ENCODE measurements at regions not wholly inside any gene's neighbourhood (a gene's known extent, or its start where the extent isn't known, plus 50 kb on each side); places are given as distances from the start of the nearest gene placed in this dataset.
"Not testable (repeated sequence)": the region's sequence is repeated elsewhere in the genome, so short reads cannot be mapped to it uniquely, and the experiment has no call there.

GRCh38 chr5:86143837-86144236 lies 473.9 kb upstream of the COX7C start:
- in situ Hi-C loops (cut with HindIII; ENCODE audit: low pct_ligation_motif_present, low pct_unique_long_range_greater_than_20kb, low sequenced_read_pairs), result no loop called here
- no peak for DNase-seq

- no peak for DNase-seq
- in situ Hi-C loops (cut with HindIII; ENCODE audit: low pct_ligation_motif_present, low pct_unique_long_range_greater_than_20kb, low sequenced_read_pairs), result no loop called here
Measured at GRCh38 chr5:86152988-86153560, 464.7 kb upstream of the COX7C start.

- no peak for DNase-seq
Measured at GRCh38 chr5:86155796-86156195, 461.9 kb upstream of the COX7C start.

GRCh38 chr5:86170194-86170593 lies 447.5 kb upstream of the COX7C start:
- no peak for DNase-seq
- in situ Hi-C loops (cut with HindIII; ENCODE audit: low pct_ligation_motif_present, low pct_unique_long_range_greater_than_20kb, low sequenced_read_pairs), result no loop called here

More at GRCh38 chr5:86155796-86156195, 461.9 kb upstream of the COX7C start:
- in situ Hi-C loops (cut with HindIII; ENCODE audit: low pct_ligation_motif_present, low pct_unique_long_range_greater_than_20kb, low sequenced_read_pairs), result no loop called here

- in situ Hi-C loops (cut with HindIII; ENCODE audit: low pct_ligation_motif_present, low pct_unique_long_range_greater_than_20kb, low sequenced_read_pairs), result no loop called here
- no peak for DNase-seq
Measured at GRCh38 chr5:86175224-86175623, 442.5 kb upstream of the COX7C start.

GRCh38 chr5:86199287-86199686 lies 418.5 kb upstream of the COX7C start:
- in situ Hi-C loops (cut with HindIII; ENCODE audit: low pct_ligation_motif_present, low pct_unique_long_range_greater_than_20kb, low sequenced_read_pairs), result no loop called here
- DNase-seq, result no peak

- in situ Hi-C loops (cut with HindIII; ENCODE audit: low pct_ligation_motif_present, low pct_unique_long_range_greater_than_20kb, low sequenced_read_pairs), result no loop called here
- DNase-seq, result no peak
Measured at GRCh38 chr5:86228147-86228546, 389.6 kb upstream of the COX7C start.

GRCh38 chr5:86232246-86232645 lies 385.5 kb upstream of the COX7C start:
- in situ Hi-C loops (cut with HindIII; ENCODE audit: low pct_ligation_motif_present, low pct_unique_long_range_greater_than_20kb, low sequenced_read_pairs), result no loop called here
- no peak for DNase-seq

GRCh38 chr5:86244153-86244552 lies 373.6 kb upstream of the COX7C start:
- no peak for DNase-seq
- in situ Hi-C loops (cut with HindIII; ENCODE audit: low pct_ligation_motif_present, low pct_unique_long_range_greater_than_20kb, low sequenced_read_pairs), result no loop called here

GRCh38 chr5:86257871-86258270 lies 359.9 kb upstream of the COX7C start:
- no peak for DNase-seq
- in situ Hi-C loops (cut with HindIII; ENCODE audit: low pct_ligation_motif_present, low pct_unique_long_range_greater_than_20kb, low sequenced_read_pairs), result no loop called here

- in situ Hi-C loops (cut with HindIII; ENCODE audit: low pct_ligation_motif_present, low pct_unique_long_range_greater_than_20kb, low sequenced_read_pairs); DNase-seq: not testable (repeated sequence)
Measured at GRCh38 chr5:86284400-86285190, 333.1 kb upstream of the COX7C start.

GRCh38 chr5:86287437-86287836 lies 330.3 kb upstream of the COX7C start:
- DNase-seq; in situ Hi-C loops (cut with HindIII; ENCODE audit: low pct_ligation_motif_present, low pct_unique_long_range_greater_than_20kb, low sequenced_read_pairs): not testable (repeated sequence)

GRCh38 chr5:86289786-86290185 lies 328.0 kb upstream of the COX7C start:
- in situ Hi-C loops (cut with HindIII; ENCODE audit: low pct_ligation_motif_present, low pct_unique_long_range_greater_than_20kb, low sequenced_read_pairs); DNase-seq: not testable (repeated sequence)

- in situ Hi-C loops (cut with HindIII; ENCODE audit: low pct_ligation_motif_present, low pct_unique_long_range_greater_than_20kb, low sequenced_read_pairs), result not testable (repeated sequence)
Measured at GRCh38 chr5:86292811-86293210, 324.9 kb upstream of the COX7C start.

GRCh38 chr5:86302643-86303042 lies 315.1 kb upstream of the COX7C start:
- DNase-seq; in situ Hi-C loops (cut with HindIII; ENCODE audit: low pct_ligation_motif_present, low pct_unique_long_range_greater_than_20kb, low sequenced_read_pairs): not testable (repeated sequence)

More at GRCh38 chr5:86292811-86293210, 324.9 kb upstream of the COX7C start:
- DNase-seq, result not testable (repeated sequence)

GRCh38 chr5:86305050-86305449 lies 312.7 kb upstream of the COX7C start:
- in situ Hi-C loops (cut with HindIII; ENCODE audit: low pct_ligation_motif_present, low pct_unique_long_range_greater_than_20kb, low sequenced_read_pairs), result not testable (repeated sequence)

GRCh38 chr5:86314951-86315350 lies 302.8 kb upstream of the COX7C start:
- DNase-seq, result no peak
- in situ Hi-C loops (cut with HindIII; ENCODE audit: low pct_ligation_motif_present, low pct_unique_long_range_greater_than_20kb, low sequenced_read_pairs), result no loop called here

More at GRCh38 chr5:86305050-86305449, 312.7 kb upstream of the COX7C start:
- DNase-seq, result peak; percentile 33

GRCh38 chr5:86320266-86320665 lies 297.5 kb upstream of the COX7C start:
- peak; percentile 74 for DNase-seq
- in situ Hi-C loops (cut with HindIII; ENCODE audit: low pct_ligation_motif_present, low pct_unique_long_range_greater_than_20kb, low sequenced_read_pairs), result no loop called here

GRCh38 chr5:86329318-86329717 lies 288.4 kb upstream of the COX7C start:
- in situ Hi-C loops (cut with HindIII; ENCODE audit: low pct_ligation_motif_present, low pct_unique_long_range_greater_than_20kb, low sequenced_read_pairs), result no loop called here
- DNase-seq, result no peak

GRCh38 chr5:86330736-86331135 lies 287.0 kb upstream of the COX7C start:
- no peak for DNase-seq
- in situ Hi-C loops (cut with HindIII; ENCODE audit: low pct_ligation_motif_present, low pct_unique_long_range_greater_than_20kb, low sequenced_read_pairs), result no loop called here

Measured in ACHN (cell line).